C4-2B (cell line): ENCODE measurements at regions not wholly inside any gene's neighbourhood (a gene's known extent, or its start where the extent isn't known, plus 50 kb on each side); places are given as distances from the start of the nearest gene placed in this dataset.
A peak's percentile ranks its signal among the peaks of the same experiment; 100 is the strongest.

Source experiments
- H3K27ac ChIP-seq: fragments of 450-650 bp; 2 replicates; pipeline ENCODE4 v1.5.1; 2017
- CTCF ChIP-seq: fragments of 450-650 bp; conservative IDR thresholded peaks from 2 replicates; pipeline ENCODE4 v1.5.1; 2017; ENCODE audit warnings: mild to moderate bottlenecking
- ZFX ChIP-seq: fragments of 450-650 bp; IDR thresholded peaks from 2 replicates; pipeline ENCODE4 v1.6.1; 2017

DNA sequence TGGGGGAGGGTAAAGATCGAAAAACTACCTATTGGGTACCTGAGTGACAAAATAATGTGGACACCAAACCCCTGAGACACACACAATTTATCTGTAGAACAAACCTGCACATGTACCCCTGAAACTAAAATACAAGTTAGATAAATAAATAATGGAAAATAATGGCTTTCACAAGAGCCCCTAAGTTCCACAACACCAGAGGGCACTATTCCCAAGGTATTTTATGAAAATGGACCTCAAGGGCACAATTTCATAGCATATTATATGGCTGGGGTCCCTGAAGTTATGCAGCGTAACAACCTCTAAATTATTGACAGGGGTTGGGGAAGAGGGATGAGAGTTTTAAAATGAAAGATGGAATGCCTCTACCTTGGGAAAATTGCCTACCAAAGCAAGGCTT lies 81.3 kb upstream of the TMEM33 start:
- no peak overlapping the region for H3K27ac ChIP-seq
- TF ChIP-seq ZFX = no peak
- TF ChIP-seq CTCF = peak; percentile 26

DNA sequence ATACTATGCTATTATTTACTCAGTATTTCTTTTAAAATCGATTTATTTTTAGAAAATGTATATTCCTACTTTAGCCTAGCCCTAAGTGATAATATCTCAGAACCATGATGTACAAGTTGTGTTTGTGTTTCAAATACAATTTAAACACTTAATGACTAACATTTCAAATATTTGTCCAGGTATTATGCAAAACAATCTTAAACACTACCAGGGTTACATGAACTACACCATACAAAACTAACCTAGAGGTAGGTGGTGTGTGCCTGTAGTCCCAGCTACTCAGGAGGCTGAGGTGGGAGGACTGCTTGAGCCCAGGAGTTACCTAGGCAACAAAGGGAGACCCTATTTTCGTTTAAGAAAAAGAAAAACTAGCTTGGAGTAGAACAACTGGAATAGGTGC lies 83.0 kb upstream of the TMEM33 start:
- H3K27ac ChIP-seq = no peak overlapping the region; the same call in 1 of the 2 replicates
- no peak for TF ChIP-seq CTCF
- no peak for TF ChIP-seq ZFX

GRCh38 chr4:41851621-41852020 lies 83.6 kb upstream of the TMEM33 start:
- no peak overlapping the region for H3K27ac ChIP-seq
- TF ChIP-seq ZFX (no peak), CTCF (no peak)

DNA sequence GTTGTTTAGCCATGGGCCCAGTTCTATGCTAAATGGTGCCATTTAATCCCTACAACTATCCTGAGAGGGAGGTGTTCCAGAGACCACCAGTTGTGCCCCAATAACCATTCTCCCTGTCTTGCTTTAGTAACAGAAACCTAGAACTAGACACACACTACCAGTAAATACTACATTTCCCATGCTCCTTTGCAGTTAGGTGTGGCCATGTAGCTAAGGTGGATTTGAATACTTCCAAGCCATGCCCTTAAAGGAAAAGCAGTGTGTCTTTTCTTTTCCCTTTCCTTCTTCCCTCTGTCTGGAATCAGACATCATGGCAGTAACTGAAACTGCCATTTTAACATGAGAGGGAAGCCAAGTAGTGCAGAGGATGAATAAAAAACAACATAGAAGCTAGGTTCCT lies 90.9 kb upstream of the TMEM33 start:
- H3K27ac ChIP-seq = no peak overlapping the region

DNA sequence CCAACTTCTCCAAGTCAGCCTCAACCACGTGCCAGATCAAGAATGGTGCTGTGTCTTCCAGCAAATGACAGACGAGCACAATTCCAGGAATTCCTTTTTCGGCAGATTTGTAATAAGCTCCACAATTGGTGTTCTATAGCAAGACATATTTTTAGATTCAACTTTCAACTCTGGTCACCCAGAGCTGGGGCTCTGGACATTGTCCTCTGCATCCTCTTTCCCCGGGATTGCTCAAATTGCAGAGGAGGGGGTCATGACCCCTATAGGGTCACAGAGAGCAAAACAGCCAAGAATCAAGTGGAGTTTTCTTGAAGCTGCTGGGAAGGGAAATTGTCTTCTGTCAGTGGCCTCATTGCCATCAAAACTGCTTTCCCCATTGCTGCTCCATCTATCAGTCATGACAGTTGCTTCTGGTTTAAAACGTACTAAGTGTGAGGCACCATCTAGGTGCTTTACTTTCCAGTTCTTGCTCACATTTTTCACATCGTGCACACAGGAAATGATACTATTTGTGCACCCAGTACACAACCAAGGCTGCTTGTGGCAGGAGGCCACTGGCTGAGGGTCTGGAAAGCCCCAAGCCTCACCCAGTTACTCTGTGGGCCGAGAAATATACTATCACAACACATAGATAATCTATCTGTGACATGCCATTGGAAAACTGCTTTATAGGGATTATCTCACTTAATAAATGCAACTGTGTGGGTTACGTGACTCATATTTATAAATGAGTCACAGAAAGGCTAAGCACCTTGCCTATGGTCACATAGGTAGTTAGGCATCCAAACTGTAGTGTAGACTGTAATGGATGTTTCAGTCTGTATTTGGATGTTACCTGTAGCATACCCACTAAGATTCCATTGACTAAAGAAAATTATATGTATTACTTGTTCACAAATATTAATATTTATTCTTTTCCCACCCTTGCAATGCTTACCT lies 91.7 kb upstream of the PHOX2B start:
- H3K27ac ChIP-seq = no peak overlapping the region

More for the DNA sequence above, 90.9 kb upstream of the TMEM33 start:
- no peak for TF ChIP-seq CTCF
- TF ChIP-seq ZFX = no peak

GRCh38 chr4:41838590-41838989 lies 90.1 kb upstream of the PHOX2B start:
- no peak for TF ChIP-seq ZFX
- no peak for TF ChIP-seq CTCF

More for the DNA sequence above, 91.7 kb upstream of the PHOX2B start:
- TF ChIP-seq CTCF = no peak
- TF ChIP-seq ZFX = no peak

DNA sequence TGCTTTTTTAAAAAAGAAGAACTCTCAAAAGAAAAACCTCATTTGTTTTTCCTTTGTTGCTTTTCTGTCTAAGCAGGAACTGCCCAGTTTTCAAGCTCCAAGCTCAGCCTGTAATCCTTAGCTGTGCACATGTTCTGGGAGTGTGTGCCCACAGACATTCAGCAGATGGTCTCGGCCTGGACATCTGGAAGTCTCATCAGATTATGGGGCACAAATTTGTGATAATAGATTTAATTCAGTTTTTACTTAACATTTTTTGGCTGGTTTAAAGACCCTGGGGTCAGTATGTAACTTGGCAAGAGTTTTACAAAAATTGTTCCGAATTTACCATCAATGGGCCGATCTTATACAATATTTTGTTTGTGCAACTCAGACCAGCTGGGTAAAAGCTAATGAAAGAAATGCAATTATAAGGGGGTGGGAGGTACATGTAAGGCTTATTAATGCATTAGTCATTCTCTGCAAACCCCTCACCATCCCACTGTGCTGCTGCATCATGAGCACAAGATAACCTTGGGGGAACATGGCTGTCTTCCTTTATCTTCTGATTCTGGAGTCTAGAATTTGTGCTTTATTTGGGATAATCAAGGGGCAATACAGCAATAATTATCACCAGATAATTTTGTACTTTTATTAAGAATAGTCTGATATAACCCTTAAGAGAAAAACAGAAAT lies 86.9 kb upstream of the PHOX2B start:
- H3K27ac ChIP-seq = no peak overlapping the region
- TF ChIP-seq CTCF (no peak), ZFX (no peak)

More at GRCh38 chr4:41838590-41838989, 90.1 kb upstream of the PHOX2B start:
- no peak overlapping the region for H3K27ac ChIP-seq
